ENCODE measurements at regions not wholly inside any gene's neighbourhood (a gene's known extent, or its start where the extent isn't known, plus 50 kb on each side); places are given as distances from the start of the nearest gene placed in this dataset.

- TF ChIP-seq POLR2AphosphoS5 (IDR thresholded peaks at IDR 0.05) (no peak), CTCF (IDR thresholded peaks at IDR 0.05) (no peak)
Measured at GRCh38 chr6:51213811-51214210, 395.1 kb downstream of the TFAP2B start.

Data from stomach (tissue), 4 donors.